Jurkat, Clone E6-1 (cell line): ENCODE measurements at regions not wholly inside any gene's neighbourhood (a gene's known extent, or its start where the extent isn't known, plus 50 kb on each side); places are given as distances from the start of the nearest gene placed in this dataset.

ENCODE experiments used
- DNase-seq: peaks from one replicate; pipeline ENCODE4 v3.0.0-alpha.2; 2011; ENCODE audit warnings: low read depth, low spot score
- H3K4me3 ChIP-seq: 2 replicates; pipeline ENCODE4 v1.5.1; 2011; ENCODE audit warnings: mild to moderate bottlenecking, low read length, control low read depth, moderate library complexity

DNA sequence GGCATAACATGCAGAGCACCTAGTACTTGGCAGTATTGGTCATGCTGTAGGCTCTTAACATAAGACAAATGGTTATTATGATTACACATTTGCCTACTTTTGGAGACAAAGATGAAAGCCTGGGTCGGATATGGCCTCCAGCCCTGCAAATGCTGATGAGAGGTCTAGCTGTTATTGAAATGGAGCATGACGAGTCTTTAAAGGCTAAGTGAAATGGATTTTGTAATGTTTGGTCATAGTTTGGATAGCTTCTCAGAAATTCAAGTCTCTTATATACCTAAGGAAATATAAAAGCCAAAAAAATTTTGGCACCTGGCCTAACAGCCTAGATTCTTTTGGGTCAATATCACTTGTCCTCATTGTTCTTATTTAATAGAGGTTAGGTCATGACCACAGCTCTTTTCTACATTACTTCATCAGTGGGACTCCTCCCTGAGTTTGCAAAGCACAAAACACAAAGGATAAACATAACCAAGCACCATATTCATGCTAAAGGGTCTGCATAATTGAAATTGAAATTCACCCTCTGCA lies 69.2 kb upstream of the WLS start:
- DNase-seq, result no peak
- H3K4me3 ChIP-seq, result no peak overlapping the region

GRCh38 chr1:68294367-68295066 lies 62.2 kb upstream of the WLS start:
- H3K4me3 ChIP-seq, result no peak overlapping the region
- no peak for DNase-seq

- no peak overlapping the region for H3K4me3 ChIP-seq
- DNase-seq, result no peak
Measured at GRCh38 chr1:68293609-68294366, 61.5 kb upstream of the WLS start.

DNA sequence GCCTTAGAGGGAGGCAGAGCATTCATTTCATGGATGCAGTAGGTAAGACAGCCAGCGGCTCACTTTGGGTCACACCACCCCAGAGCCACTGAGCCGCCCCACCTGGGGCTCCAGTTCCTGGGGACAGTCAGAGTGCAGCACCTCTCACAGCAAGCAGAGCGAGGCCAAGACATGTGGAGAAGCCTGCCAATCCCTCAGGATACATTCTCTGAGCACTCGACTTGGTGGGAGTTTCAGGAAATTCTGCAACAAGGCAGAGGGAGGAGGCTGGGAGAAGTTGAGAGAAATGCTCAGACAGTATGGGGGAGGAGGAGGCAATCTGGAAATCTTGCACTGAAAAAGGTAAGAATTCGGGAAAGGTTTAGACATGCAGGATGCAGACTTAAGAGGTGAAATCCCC lies 60.8 kb upstream of the WLS start:
- no peak overlapping the region for H3K4me3 ChIP-seq
- DNase-seq, result no peak

GRCh38 chr1:68291688-68292384 lies 59.5 kb upstream of the WLS start:
- no peak overlapping the region for H3K4me3 ChIP-seq
- DNase-seq, result no peak

DNA sequence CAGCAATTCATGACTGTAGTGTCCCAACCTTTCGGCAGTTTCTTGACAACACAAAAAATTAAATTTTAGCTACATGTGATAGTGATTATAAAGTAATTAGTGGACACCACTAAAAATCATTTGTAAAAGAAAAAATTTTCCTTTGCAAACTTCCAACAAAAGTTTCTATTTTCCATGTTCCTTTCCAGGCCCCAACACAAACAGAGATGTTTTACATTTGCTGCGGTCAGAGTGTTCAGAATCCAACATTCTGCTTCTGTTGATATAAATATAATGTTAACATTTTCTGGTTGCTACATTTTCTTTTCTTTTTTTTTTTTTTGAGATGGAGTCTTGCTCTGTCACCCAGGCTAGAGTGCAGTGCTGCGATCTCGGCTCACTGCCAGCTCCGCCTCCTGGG lies 54.9 kb upstream of the WLS start:
- H3K4me3 ChIP-seq, result no peak overlapping the region
- no peak for DNase-seq

- DNase-seq, result no peak
- H3K4me3 ChIP-seq, result no peak overlapping the region
Measured at GRCh38 chr1:68285046-68285445, 52.7 kb upstream of the WLS start.

- no peak overlapping the region for H3K4me3 ChIP-seq
- DNase-seq, result no peak
Measured at GRCh38 chr1:68281946-68282615, 49.8 kb upstream of the WLS start.
